ENCODE measurements at regions not wholly inside any gene's neighbourhood (a gene's known extent, or its start where the extent isn't known, plus 50 kb on each side); places are given as distances from the start of the nearest gene placed in this dataset.

DNA sequence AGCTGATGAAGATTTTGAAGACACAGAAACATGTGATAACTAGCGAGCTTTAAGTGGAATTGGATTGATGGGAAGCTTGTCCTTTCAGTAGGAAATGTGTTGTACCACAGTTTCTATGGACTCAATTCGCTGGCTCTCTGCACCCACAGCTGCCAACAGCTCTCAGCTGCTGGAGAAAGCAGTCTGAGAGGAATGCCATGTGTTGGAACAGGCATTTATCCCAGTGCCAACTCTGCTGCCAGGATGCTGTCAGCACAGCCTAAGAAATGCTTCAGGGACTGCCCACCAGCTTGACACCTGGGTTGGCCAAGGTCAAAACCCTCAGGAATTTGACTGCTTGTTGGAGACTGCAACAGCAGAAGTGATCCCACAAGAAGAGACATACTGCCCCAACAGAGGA is 193.0 kb upstream of the THSD7B start:
- DNase-seq (ENCODE audit: low read depth), result no peak

DNA sequence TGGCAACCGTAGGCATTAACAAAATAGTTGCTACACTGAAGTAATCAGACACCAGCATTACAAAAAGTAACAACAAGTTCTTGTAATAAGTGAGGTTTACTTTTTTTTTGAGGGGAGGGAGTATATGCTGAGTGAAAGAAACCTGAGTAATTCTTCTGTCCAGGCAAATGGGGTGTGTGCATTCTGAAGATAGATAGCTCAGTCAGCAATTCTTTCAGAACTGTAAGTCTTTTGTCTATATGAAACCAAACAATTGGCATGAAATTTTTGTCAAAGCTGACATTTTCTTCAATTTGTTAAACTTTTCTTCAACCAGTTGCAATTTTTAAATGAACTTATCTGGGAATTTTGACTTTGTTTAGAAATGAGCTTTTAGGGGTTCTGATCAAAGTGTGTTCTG is 208.1 kb upstream of the THSD7B start:
- no peak for DNase-seq (ENCODE audit: low read depth)

DNA sequence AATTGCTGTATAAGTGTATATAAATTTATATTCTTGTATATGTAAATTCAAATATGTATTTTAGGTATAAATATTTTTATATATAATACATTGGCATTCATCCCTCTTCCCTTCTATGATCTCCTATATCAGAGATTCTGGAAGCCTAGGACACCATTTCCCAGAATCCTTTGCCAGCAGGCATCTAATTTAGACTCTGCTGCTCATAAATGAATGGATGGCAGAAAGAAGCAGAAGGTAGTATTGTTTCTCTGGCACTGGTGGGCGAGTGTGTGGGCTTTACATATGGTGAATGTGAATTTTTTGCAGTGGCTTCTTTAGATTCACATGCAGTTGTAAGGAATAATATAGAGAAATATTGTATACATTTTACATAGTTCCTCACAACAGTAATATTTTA is 215.2 kb upstream of the THSD7B start:
- DNase-seq (ENCODE audit: low read depth), result no peak

DNA sequence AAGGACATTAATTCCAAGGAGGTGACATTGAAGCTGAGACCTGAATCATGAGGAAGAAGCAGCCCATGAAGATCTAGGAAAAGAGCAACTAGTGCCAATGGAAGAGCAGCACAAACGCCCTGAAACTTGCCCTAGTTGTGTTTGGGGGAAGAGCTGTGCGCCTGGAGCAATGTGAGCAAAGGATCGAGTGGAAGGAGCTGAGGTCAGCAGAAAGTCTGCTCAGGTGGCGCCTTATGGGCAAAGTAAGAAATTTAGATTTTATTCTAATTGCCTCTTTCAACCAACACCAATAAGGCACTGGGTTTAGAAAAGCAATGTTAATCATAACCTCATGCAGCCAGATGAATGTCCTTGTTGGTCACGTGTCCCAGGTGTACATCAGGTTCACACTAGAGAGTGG is 226.0 kb upstream of the THSD7B start:
- no peak for DNase-seq (ENCODE audit: low read depth)

DNA sequence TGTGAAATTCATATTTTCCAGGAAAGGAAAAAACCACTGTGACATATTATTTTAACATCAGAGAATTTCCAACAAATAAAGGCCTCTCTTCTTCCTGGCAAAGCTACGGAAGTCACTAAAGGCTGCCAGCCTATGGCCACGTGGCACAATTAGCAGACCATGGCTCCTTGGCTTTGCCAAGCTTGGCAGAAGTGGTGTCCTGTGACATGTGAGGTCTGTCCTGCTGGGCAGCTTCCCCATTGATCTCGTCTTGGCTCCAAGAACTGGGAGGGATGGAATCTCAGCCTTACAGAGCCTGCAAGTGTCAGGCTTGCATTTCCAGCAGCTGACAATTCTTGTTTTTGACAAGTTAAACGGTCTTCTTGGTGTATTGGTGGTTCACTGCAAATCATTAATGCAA is 226.9 kb upstream of the THSD7B start:
- no peak for DNase-seq (ENCODE audit: low read depth)

DNA sequence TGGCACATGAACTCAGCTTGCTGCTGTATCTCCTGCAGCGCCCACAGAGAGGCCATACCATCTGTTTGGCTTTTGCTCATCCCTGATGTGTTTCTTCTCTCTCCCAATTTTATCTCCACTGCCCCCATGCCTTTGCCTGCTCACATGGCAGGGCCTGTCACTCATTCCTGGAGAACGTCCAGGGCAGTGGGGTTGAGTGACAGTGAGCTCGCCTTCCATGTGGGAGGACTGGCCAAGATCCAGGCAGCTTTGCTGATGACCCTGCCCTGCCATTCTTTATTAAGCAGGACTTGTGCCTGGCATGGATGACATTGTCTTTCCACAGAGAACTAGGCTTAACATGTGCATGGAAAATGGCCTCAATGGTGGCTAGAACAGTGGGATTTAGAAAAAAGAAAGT is 230.5 kb upstream of the THSD7B start:
- no peak for DNase-seq (ENCODE audit: low read depth)

DNA sequence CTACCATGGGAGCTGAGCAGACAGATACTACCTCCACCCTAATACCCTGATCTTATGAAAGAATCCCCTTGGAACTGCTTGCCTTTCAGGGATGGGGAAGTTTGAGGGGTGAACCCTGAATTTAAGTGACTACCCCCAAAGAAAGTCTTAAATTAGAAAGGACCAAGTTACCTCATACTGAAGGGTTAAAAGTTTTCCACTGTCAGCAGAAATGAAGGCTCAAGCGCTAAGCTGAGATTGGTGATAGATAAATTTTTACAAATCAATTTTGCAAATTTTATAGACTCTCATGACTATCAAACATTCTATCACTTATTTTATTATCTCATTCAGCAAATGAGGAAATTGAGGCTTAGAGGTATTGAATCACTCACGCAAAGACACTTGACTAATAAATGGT is 233.2 kb upstream of the THSD7B start:
- DNase-seq (ENCODE audit: low read depth), result no peak

DNA sequence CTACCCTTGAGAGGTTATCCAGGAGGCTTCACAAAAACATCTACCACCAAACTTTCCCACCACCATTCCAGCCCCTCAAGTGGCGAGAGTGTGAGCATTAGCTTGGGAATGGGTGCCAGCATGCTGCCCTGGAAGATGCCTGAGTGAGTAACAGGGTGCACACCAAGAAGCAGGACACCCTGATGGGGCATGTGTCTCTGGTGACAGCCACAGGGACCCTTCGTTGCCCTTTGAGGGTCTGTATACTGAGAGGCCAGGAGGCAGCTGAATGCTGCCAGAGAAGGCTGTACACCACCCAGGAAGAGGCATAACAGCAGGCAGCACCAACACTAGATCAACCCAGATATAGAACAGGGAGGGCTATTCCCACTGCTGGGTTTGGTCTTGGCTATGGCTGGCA is 233.6 kb upstream of the THSD7B start:
- DNase-seq (ENCODE audit: low read depth), result no peak

DNA sequence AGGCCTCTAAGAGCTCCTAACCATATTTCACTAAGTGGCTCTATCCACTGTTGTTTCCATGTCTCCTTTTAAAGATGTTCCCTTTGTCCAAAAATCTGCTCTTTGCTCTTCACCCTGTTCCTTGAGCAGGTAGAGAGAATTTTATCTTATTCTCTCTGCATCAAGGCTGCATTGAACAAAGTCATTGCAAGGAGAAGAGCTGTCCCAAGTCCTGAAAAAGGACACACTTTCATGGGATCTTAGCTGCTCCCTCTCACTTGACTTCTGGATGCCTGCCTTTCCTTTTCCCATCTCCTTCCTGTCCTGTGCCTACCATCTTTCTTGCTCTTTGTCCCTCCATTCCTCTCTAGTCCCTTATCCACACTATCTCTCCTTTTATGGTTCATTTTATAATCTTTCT is 235.2 kb upstream of the THSD7B start:
- DNase-seq (ENCODE audit: low read depth), result no peak

DNA sequence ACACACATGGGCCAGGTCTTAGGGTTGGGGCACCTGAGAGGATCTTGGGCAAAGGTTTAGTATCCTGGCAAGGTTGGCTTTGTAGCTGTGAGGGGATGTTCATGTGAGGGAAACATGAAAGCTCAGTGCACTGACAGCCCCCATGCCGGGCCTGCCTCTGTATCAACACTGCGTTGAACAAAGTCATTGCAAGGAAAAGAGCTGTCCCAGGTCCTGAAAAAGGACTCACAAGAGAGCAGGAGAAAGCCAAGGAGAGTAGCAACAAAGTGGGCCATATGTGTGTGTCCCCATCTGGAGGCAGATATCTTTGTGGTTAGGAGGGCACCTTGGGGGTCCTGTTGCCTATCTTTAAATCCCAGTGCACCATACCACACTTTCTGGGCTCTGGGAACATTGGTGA is 237.8 kb upstream of the THSD7B start:
- DNase-seq (ENCODE audit: low read depth), result peak; percentile 0

DNA sequence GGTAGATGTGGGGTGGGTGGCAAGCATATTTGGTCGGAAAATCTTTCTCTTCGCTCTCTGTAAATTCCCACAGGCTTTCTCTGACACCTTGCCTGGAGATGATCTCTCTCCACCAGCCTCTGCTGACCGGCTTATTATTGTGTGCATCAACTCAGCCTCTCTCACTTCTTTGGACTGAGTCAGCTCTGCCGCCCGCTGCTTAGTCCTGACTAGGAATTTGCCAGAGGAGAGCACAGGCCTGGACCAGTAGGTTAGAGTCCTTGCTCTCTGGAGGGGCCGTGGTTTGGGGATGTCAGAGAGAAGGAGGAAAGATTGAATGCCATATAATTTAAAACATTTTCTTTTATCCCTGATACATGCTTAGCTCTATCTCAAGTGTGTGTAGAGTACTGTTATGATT is 242.6 kb upstream of the THSD7B start:
- DNase-seq (ENCODE audit: low read depth), result no peak

DNA sequence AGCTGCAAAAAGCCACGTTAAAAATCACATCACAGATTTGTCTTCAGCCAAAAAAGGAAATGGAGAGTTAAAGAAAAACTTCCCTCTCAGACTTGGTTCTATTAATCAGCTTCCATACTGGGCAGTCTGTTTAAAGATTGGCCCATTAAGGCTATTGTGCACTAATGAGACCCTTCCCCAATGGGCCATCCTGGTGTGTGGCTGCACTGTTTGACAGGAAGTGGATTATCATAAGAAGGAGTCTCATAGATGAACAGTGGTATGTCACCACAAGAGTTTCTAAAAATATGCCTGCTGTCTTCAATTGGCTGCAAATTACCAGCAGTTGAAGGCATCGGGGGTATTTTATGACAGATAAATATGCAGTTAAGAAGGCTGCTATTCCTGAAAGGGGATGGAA is 247.6 kb upstream of the THSD7B start:
- no peak for DNase-seq (ENCODE audit: low read depth)

DNA sequence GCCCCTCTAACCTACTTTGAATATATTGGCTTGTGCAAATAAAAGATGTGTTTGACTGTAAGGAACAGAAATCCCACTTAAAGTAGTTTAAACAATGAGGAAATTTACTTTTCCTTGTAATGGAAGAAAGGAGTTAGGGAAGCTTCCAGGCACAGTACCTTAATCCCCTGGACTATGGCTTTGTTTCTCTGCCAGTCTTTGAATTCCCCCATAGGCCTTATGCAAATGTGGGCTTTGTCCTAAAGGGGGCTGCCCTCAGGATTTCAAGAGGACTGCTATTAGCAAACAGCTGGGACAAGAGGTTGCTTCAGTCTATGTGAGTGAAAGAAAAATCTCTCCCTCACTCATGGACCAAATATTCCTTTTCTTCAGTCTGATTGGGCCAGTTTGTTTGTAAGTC is 255.1 kb upstream of the THSD7B start:
- DNase-seq (ENCODE audit: low read depth), result no peak

DNA sequence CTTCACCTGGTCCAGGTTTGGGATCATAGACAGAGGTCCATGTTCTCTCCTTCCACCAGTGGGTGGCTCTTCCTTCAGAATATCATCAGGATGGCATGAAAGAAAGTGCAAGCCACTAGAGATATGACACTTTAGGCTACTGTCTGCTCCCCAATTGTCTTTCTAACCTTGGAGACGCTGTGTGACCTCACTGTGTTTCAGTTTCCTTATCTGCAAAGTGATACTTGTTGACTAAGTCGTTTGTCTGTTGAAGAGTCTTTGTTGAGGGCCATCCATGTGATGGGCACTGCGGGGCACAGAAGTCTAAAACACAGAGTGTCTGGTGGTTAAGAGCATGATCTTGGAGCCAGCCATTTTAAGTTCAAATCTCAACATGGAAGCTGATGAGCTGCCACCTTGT is 259.9 kb upstream of the THSD7B start:
- no peak for DNase-seq (ENCODE audit: low read depth)

DNA sequence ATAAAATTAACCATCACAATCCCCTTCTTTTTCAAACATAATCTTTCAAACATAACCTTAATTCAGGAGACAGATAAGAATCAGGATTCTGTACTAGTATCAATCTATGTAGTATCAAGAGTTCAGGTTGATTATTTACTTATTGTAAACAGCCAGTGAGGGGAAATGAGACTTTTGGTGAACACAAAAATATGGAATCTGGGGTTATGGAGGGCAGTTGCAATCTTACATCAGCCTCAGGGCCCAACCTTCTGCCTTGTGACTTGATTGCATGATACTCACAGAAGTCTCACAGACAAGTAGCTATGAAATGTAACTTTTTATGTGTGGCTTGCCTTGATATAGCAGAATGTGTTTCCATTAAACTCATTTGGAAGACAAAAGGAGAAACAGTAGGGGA is 262.7 kb upstream of the THSD7B start:
- DNase-seq (ENCODE audit: low read depth), result no peak

DNA sequence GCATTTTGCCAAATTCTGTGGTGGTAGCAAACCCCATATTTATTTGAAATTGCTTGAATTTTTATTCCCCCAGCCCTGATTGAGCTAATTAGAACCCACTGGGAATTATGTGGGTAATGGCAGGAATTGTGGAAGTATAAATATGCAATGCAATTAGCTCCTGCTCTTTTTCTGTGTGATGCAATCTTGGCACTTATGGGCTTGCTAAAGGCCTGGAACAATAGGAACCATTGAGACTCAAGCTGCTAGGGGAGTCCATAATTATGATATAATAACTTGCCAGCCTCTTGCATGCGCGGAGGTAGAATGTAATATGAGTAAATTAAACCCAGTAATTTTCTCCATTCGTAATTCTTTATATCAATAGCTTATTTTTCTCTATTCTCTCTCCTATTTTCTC is 267.6 kb upstream of the THSD7B start:
- no peak for DNase-seq (ENCODE audit: low read depth)

DNA sequence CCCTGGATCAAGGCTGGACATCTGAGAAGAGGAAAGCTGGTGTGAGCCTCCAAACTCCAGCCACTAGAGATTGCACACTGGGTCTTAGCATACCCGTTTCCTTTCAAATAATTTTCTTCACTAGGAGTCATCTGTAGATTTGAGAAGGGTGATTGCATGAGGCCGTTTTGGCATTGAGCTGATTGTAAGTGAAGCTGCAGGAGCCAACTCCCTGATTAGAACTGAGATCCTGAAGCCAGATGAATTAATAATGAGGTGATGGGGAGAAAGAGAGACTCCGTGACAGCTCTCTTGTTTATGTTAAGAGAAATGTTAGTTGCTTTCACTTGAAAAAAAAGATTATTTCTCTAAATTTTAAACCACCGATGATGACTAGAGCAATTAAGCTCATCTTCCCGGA is 268.4 kb upstream of the THSD7B start:
- DNase-seq (ENCODE audit: low read depth), result no peak

DNA sequence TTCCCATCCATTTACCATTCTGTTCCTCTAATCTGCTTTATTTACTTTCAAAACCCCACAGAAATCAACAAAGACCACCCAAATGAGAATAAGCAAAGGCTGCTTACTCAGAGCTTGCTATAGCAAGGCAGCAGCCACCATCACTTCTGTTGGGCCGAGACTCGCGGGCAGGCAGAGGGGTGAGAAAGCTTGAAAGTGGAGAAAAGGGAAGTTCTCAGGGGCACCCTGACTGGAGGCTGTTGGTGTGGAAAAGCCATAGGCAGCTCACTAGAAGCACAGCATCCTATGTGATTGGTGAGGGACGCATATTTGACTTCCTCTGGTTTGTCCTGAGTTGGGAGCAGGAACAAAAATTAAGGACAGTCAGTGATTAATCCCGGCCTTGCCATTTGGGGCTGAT is 269.7 kb upstream of the THSD7B start:
- no peak for DNase-seq (ENCODE audit: low read depth)

DNA sequence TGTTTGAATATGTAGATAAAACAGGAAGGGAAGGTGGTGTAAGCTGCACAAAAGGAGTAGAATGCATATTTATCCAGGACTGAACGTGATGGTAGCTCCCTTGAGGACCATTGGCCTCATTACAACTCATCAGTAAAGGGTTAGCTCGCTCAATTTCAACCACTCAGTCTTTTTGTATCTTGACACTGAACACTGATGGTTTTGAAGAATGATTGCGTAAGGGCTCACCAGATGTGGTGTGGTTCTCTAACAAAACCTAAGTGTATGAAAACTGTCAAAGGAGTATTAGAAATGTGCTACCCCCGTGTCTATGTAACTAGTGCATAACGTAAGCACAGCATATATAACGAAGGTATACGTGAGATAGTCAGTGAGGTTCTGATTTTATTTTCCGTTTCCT is 272.4 kb upstream of the THSD7B start:
- no peak for DNase-seq (ENCODE audit: low read depth)

DNA sequence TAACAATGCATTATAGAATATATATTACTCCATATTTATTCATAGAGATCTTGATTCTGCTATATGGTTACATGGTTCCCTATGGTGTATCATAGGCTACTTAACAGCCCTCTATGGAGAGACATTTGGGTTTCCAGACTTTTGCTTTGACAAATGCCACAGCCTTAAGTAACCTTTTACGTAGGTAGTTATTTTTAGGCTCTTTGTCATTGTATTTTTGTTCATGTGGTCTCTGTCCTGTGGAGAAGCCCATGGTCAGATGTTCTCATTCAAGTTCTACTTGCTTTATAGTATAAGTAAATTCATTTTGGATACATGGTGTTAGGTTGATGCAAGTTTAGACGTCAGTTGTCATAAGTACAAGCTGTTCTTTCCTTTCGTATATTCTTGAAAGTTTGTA is 275.2 kb upstream of the THSD7B start:
- no peak for DNase-seq (ENCODE audit: low read depth)

DNA sequence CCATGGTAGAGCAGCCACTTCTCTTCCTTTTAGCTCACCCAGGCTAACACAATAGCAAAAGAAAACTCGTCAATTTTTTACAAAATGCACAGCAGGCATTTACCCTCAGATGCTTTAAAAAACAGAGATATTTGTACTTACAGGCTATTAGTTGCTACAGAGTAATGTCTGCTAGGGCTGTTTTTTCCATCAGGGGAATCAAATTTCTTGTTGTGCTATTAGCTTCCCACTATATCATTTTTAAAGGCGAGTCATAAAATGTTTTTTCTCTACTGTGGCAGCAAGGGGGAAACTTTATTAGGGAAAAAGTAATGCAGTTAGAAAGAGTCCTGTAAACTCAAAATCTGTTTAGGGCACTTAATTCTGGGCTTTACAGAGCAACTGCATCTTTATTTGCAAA is 277.9 kb upstream of the THSD7B start:
- DNase-seq (ENCODE audit: low read depth), result no peak

DNA sequence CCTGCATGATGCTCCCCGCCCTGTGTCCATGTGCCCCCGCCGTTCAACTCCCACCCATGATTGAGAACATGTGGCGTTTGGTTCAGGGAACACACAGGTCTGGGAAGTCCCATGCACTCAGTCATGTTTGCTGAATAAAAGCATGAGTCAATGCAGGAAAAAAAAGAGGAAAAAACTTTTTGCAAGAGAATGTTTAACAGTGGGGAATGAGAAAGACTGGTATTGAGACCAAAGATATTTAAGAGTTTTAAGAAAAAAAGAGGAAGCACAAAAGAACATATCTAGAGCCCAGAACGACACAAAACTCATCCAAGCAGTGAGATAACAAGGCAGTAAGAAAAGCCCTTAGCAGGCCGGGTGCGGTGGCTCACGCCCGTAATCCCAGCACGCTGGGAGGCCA is 279.2 kb upstream of the THSD7B start:
- DNase-seq (ENCODE audit: low read depth), result no peak

DNA sequence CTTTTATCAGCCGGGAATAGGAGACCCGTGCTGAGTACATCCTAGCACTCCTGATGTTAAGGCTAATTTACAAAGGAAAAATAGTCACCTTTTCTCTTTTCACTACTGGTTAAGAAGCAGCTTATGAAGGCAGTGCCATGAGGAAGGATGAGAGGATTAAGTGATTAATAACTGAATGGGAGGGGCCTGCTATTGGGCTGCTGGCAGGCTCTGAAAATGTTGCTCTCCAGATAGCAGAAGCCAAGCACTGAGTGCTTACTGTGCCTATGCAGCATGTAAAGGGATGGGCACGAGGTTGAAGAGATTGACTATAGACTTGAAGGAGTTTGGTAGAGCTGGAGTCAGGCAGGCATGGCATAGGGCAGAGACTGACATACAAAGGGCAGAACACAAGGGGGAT is 282.4 kb upstream of the THSD7B start:
- DNase-seq (ENCODE audit: low read depth), result no peak

DNA sequence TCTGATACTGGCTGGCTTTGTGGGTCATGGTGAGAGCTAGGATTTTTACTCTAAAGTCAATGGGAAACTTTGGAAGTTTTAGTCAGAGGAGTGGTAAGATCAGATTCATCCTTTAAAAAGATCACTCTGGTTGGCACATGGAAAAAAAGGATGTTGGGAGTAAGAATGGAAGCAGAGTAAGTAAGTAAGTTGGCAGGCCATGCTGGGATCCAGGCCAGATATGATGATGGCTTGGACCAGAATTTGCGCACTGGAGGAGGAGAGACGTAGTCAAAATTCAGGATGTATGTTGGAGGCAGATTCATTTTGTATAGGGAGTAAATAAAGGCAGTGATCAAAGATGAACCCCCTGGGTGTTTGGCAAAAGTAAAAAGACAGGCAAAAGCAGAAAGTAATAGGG is 283.3 kb upstream of the THSD7B start:
- no peak for DNase-seq (ENCODE audit: low read depth)

DNA sequence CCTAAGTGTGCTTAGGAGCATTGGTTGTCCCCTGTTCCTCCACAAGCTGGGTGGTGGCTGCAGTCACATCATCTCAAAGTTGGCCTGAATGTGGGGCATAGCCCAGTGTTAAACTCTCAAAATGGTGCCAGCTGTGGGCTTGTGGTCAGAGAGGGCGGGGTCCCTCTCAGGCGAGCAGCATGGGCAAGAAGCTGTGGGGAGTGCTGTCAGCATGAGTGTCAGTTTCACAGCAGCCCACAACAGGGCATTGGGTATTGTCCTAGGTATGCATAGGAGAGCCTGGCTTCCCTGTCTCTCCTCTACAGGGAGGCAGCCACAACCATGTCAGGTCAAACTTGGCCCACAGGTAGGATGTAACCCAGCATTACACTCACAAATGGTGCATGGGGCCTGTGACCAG is 285.6 kb upstream of the THSD7B start:
- no peak for DNase-seq (ENCODE audit: low read depth)
